Putamen (tissue), 1 donor: ENCODE measurements at regions not wholly inside any gene's neighbourhood (a gene's known extent, or its start where the extent isn't known, plus 50 kb on each side); places are given as distances from the start of the nearest gene placed in this dataset.

ENCODE experiments used
- DNase-seq: peaks from one replicate; pipeline ENCODE4 v3.0.0-alpha.2; 2016; ENCODE audit warnings: low spot score

DNA sequence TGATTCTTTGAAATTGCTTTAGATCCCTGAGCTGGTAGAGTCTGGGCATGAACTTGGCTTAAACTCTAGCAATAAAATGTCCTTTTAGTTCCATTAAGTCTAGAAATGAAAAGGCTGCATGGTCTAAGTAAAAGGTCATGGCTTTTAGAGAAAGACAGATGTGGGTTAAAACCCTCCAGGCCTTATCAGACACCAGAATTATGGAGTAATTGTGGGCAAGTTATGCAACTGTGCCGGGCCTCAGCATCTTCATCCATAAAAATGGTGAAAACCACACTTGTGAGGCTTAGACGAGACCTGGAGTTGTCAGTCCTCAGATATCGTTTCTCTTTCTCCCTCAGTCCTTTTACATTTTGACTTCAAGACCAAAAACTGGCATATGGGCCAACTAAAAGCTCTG lies 597.9 kb upstream of the KIRREL3 start:
- no peak for DNase-seq

DNA sequence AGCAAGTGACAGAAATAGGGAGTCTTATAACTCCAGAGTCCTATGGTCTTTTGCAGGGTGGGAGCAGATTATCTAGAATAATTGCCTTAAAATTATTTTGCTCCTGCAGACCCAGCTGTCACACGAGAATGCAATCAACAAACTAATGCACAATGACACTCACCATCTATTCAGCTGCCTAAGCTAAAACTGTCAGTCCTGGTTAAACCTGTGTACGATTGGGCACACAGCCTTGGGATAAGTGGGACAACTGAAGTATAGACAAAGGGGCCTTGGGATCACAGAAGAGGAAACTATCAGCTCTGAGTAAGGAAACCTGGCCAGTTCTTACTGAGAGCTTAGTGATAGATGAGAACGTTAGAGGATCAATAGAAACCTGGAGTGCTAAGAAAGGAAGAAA lies 595.9 kb upstream of the KIRREL3 start:
- DNase-seq = no peak

DNA sequence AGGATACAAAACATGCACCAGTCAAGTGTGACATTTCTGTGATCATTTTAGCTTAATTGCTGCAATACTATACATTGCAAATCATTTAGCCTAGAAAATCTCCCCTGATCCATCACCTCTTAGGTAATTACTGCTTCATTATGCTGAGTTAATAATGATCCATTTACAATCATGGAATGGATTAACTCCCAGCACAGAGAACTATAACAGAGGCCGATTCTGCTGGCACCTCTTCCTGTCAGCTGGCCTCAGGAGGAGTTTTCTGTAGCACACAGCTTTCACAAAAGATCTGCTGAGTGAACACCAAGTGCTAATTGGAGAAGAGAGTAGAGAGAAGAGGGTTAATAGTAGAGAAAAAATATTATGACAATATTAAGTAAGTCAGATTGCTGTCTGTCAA lies 591.8 kb upstream of the KIRREL3 start:
- no peak for DNase-seq

DNA sequence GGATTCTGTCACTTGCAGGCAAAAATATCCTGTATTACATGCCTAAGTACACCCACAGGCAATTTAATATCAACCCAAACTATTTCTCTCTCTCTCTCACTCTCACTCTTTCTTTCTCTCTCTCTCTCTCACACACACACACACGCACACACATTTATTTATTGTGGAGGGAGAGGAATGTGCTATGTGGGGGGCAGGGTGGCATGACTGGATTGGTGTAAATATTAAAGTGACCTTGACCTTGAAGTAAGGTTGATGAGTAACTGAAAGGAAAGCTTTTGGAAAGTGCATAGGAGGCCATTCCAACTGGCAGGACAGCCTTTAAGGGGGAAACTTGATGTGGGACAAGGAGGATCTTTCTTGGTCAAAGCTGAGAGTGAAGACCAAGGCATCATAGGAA lies 589.7 kb upstream of the KIRREL3 start:
- DNase-seq = no peak

DNA sequence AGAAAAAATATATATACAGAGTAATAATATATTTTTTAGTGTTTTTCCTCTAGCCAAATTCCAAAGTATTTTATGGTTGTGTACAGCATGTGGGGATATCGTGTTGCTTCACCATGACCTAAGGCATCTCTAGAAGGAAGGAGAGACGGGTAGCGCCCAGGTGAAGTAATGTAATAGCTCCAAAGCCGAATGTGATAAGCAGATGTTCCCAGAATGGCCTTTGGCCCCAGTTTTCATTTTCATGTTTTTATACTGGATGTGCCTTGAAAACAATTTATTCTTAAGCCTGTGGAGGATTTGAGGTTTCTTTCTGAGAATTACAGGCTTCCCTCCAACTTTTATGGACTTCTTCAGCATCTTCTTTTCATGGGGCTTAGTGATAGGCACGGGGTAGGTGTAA lies 587.9 kb upstream of the KIRREL3 start:
- no peak for DNase-seq

DNA sequence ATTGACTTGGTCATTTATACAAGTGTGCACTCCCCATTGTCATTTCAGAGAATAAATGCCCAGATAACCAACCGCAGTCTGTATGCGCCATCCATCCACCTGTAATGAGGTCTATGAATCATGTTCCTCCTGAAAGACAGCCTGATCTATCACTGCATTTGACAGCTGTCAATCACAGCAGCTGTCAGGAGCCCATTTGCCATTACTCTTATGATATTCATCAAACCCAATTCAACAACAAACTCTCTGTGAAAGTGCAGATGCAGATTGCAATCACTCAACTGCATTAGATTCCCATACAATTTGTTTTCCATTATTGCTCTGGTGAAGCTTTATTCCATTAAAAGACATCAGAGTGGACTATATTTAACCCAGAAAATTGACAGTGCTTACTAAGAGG lies 586.9 kb upstream of the KIRREL3 start:
- no peak for DNase-seq

DNA sequence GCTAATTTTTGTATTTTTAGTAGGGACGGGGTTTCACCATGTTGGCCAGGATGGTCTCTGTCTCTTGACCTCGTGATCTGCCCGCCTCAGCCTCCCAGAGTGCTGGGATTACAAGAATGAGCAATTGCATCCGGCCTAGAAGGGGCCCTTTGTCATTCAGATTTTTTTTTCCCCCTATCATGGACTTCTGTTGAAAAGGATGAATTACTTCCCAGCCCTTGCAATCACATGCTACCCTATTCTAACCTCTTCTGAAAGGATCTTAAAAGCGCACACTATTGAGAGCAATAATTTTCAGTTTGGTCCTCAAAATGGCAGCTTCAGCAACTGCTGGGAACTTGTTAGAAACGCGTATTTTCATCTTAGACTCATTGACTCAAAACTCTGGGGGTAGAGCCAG lies 575.6 kb upstream of the KIRREL3 start:
- DNase-seq = no peak

DNA sequence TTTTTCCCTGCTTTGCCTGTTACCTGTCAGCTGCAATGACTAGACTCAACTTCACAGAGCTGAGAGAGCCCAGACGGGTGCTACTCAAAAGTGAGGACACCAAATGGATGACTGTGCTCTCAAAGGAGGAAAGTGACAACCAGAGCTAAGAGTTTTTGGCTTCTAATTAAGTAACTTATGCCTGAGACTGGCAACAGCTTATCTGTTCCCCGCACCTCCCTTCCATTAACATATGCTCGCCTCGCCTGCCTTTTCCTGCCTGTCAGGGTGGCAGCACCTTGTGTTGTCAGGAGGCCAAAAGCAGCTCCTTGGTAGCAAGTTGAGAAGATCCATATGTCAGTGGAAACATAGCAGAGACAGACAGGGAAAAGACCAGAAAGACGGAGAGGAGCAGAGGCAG lies 573.9 kb upstream of the KIRREL3 start:
- DNase-seq = no peak

DNA sequence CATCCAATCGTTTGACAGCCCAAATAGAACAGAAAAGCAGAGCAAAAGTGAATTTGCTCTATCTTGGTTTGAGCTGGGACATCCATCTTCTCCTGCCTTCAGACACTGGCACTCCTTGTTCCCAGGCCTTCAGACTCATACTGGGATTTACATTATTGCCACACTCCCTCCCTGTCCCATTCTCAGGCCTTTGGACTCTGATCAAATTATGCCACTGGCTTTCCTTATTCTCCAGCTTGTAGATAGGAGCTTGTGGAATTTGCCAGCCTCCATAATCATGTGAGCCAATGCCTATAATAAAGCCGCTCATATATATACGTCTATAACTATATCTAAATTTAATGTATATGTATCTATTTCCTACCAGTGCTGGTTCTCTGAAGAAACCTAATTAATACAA lies 568.3 kb upstream of the KIRREL3 start:
- no peak for DNase-seq

DNA sequence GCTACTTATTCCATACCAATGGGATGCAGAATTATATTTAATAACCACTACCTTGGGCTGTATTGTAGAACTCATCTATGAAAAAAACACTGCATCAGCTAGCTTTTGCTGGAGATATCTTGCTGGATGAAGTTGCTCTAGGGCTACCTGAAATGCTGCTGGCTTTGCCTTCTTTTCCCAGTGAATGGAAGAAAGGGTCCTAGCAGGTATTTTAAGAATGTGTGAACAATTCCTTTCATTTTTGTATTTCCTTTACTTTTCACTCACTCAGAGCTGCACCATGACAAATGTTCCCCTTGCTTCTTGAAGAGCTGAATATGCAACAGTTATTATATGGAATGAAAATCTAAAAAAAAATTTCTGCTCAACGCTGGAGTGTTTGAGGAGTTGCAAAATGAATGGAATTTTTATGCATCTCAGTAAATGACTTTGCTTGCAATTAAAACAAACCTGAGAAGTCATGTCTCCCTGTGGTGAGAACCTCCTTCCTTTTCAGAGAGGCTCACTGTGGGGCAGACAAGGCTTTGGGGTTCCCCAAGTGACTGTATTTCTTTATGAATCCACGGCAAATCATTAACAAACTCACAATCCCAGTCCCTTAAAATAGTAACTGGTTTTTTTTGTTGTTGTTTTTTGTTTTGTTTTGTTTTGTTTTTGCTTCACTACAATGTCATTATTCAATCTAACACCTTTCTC lies 566.8 kb upstream of the KIRREL3 start:
- no peak for DNase-seq

DNA sequence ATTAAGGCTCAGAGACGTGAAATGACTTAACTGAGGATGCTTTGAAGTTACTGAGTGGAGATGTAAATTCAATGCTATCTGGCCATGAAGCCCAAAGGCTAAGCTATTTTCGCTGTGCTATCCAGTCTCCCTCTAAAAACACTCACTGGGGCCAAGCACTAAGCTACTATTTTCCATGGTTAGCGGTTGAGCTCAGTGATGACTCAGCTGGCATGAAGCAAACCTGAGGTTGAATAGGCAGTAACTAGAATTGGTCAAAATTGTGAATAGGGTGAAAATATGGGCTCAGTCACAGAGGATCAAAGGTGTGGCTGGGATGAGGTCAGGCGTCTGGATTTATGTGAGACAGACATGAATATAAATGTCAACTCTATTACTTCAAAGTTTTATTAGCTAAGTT lies 564.2 kb upstream of the KIRREL3 start:
- DNase-seq = no peak

DNA sequence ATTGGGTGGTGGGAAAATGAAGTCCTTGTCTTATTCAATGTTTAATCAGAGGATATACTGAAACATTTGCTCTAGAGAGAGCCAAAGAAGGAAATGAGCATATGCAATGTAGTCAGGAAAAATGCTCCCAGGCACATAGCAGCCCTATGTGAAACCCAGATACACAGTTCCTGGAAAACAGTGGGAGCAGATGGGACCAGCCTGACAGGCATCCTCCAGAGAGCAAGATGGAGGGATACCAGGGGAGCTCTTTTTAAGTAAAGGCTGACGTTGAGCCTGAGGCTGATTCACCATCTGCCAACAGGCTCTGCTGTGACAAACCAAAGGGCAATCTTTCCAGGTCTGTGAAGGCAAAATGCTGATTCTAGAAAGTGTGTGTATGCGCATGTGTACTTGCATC lies 559.4 kb upstream of the KIRREL3 start:
- DNase-seq = no peak

DNA sequence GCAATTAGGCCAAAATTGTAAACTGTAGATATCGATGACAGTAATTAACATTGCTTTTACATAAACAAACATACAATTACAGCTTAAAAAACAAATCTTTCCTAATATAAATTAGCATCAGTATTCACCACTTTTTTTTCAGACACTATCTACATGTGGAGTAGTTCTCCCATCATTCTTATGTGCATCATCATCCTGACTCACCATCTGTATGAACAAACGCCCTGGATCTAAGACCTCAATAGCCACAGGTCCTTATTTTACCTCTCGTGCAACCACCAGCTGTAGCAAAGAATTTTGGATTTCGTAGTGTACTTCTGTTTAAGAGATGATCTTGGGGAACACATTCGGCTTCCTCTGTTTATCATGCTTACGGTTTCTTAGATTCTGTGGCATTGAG lies 551.9 kb upstream of the KIRREL3 start:
- DNase-seq = no peak

DNA sequence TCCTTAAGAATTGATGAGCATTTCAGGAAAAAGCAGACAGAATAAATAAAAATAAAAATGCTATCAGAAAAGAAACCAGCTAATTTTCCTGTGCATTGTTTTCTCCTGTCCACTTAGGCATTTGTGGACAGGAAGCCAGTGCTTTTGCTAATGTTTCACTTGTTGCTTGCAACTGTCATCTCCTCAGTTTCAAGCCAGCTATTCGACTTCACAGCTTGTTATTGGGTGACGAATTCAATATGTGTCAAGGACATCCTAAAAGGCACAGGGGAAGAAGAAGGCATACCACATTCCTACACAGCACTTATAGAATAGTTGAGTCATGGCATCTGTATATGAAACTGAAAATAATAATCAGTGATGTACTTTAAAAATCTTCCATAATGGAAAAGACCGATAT lies 530.6 kb upstream of the KIRREL3 start:
- no peak for DNase-seq

DNA sequence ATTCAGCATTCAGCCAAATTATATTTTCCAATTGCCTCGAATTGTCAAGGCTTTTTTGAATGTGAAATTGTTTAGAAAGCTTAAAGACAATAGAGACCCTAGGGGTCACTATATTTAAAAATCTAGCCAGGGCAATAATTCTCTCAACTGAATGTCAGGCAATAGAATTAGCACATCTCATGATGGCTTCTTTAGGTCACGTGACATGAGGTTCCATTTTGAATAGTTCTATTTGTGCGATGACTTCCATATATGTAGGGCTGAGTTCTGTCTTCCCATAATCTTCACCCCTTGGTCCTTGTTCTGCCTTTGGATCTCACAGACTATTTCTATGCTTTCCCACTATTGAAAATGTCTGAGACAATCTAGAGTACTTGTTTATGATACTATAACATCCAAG lies 527.7 kb upstream of the KIRREL3 start:
- no peak for DNase-seq

DNA sequence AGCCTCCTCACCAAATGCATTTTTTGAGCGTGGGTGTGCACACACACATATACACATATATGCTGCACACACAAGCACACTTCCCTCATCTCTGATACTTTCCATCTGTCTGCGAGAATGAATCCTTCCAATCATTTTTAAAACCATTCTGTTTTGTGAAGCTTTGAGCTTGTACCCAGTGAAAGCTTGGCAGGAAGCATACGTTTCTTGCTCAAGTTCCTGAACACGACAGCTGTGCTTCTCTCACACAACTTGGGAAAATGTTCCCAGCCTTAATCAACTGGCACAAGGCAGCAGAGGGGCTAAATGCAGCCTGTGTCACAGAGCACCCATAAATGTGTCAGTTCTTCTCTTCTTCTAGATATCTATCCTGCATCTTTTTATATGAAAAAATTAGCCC lies 524.0 kb upstream of the KIRREL3 start:
- no peak for DNase-seq

DNA sequence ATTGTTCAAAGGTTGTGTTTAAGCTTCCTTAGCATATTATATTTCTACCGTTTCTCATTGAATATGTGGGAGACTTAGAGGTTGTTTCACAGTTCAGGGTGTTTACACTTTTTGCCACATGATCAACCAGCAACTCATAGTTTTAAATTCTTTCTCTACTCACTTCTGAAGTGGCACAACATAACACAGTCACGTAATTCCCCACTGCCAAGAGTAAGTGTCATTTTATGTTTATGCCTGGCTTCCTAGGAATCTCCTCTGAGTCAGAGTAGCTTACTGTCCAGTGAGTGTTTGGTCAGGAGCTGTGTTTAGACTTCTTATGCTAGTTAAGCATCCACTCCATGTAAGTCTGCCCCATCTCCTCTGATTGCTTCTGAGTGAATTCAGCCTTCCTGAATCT lies 520.8 kb upstream of the KIRREL3 start:
- DNase-seq = no peak

DNA sequence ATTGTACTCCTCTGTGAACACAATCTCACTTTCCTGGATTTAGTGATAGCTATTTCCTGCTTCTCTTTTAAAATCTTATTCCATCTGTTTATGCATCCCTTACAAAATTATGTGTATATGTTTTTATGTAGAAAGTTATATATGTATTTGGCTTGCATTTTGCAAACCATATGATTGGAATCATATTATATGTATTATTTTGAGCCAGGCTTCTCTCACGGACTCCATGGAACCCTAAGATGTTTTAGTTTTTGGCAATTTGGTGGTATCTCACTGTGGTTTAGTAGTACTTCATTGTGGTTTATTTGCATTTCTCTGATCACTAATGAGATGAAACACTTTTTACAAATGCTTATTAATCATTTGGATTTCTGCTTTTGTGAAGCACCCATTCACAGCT lies 507.3 kb upstream of the KIRREL3 start:
- no peak for DNase-seq

DNA sequence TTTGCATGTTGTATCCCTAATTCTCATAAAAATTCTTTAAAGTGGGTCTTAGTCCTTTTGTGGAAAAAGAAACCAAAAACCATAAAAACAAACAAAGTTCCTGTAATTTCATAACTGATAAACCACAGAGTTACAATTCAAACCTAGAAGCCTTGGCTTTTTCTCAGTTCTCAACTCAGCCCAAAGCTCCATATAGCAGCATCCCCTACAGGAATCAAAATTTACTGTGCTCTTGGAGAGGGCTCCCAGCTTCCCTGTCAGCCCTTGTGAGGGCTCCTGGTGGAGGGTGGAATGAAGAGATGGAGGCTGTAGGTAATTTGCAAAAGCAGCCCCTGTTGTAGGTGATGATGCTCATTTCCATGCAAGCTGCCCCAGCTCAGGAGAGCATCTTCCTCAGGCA lies 506.1 kb upstream of the KIRREL3 start:
- no peak for DNase-seq

DNA sequence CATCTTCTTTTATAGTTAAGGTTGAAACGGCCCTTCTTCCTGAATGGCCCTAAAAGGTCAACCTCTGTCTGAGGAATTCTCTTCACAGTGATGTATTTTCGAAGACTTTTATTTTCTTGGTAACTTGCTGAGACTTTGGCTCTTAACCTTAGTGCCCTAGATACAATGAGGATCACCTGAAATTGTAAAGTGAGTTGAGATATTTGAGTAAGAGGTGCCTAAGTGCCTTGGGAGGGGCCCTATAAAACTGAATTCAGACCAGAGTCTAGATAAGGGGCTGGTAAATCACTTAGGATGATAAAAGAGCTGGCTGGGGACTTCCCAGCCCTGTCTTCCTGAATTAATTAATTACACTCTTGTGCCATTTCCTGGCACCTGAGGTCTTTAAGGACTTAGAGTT lies 505.6 kb upstream of the KIRREL3 start:
- DNase-seq = no peak

DNA sequence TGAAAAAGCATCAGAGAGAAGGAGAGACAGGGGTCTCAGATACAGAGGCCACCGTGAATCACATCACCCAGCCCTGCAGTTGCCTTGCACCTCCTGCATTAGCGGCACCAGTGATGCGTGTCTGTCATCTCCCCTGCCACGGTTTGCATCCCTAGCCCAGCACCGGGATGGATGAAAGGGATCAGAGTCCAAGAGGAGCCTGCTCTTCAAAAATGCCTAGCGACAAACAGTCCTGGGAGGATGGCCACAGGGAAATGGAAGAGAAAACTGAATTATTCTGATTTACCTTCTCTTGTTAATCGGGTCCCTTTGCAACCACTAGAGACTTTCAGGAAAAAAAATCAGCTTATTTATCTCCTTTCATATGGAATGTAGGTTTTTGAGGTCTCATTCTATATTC lies 495.6 kb upstream of the KIRREL3 start:
- DNase-seq = no peak

DNA sequence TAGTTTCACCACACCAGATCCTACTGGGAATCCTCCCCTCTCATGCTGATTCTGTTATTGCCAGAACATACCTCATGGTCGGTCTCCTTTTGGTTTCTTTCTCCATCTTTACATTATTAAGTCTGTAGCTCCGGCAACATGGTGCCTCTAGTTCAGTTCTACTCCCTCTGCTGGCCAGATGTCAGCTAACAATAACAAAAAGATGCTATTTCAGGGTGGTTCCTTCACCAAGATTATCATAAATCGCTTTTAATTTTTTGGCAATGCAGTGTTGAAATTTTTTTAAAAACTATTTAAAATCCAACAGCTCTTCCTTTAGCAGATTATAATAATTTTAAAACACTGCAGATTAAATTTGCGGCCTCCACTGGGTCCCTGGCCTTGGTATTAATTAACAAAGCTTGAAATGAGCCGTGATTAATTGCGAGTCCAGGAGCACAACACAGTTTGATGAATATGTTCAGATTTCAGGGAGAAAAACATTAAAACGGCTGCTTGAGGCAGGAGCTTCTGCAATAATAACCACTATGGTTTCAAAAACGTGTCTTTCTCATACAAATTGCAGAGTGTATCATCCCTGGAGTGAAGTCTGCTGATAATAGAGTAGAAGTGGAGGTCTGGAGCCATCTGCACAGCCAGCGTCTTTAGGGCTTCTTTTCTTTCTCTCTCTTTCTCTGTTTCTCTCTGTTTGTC lies 492.9 kb upstream of the KIRREL3 start:
- DNase-seq = no peak

DNA sequence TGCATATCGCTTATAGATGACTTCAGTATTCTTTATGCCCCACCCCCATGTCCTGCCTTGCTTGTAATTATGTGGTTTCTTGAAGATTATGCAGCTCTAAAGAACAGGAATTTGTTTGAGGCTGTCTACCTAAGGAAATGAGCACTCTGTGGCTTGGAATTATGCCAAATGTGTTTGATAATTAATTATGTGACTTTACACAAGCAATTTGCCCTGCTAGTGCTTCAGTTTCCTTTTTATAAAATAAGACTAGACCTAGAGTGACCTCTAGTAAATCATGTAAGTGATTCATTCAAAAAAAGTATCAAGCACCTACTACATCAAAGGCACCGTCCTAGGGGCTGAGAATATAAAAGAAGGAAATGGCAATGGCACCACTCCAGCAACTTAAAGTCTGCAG lies 491.5 kb upstream of the KIRREL3 start:
- no peak for DNase-seq

DNA sequence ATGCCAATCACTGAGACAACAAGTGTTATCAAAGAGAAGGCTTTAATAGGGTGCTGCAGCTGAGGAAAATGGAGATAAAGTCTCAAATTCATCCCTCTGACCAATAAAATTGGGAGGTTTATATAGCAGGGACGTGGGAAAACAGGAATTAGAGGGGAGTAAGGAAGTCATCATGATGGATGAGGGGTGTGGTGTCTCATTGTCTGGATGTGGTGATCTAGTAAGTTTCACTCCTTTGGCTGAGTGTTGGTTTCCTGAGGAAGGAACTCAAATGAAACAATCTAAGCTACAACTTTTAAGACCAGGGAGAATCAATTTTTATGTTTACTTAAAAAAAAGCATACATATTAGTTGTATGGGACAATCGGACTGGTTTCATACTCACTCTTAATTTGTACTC lies 491.0 kb upstream of the KIRREL3 start:
- no peak for DNase-seq
